Stimulated activated CD4-positive, alpha-beta T cell treated with anti-CD3 and anti-CD28 coated beads, Interleukin-15, amount 100 ng/mL, for 24 hours (primary cell): ENCODE measurements at regions not wholly inside any gene's neighbourhood (a gene's known extent, or its start where the extent isn't known, plus 50 kb on each side); places are given as distances from the start of the nearest gene placed in this dataset.
"Not testable (repeated sequence)": the region's sequence is repeated elsewhere in the genome, so short reads cannot be mapped to it uniquely, and the experiment has no call there.

Experiments
- DNase-seq: peaks from one replicate; pipeline ENCODE4 v3.0.0-alpha.2; 2020

GRCh38 chr10:33489501-33490176 is 155.2 kb upstream of the NRP1 start:
- DNase-seq, result no peak

GRCh38 chr10:33487014-33487776 is 152.7 kb upstream of the NRP1 start:
- DNase-seq, result no peak

- no peak for DNase-seq
These were observed 150.8 kb upstream of the NRP1 start for GRCh38 chr10:33485276-33485675.

- no peak for DNase-seq
These were observed 150.3 kb upstream of the NRP1 start for GRCh38 chr10:33484787-33485186.

- no peak for DNase-seq
These were observed 149.3 kb upstream of the NRP1 start for GRCh38 chr10:33483816-33484190.

GRCh38 chr10:33483124-33483815 is 148.8 kb upstream of the NRP1 start:
- DNase-seq, result no peak

- no peak for DNase-seq
These were observed 148.0 kb upstream of the NRP1 start for GRCh38 chr10:33482486-33482885.

- DNase-seq, result no peak
These were observed 146.7 kb upstream of the NRP1 start for GRCh38 chr10:33481184-33481583.

GRCh38 chr10:33480417-33480816 is 145.9 kb upstream of the NRP1 start:
- not testable (repeated sequence) for DNase-seq

- no peak for DNase-seq
These were observed 144.2 kb upstream of the NRP1 start for GRCh38 chr10:33478675-33479125.

- DNase-seq, result no peak
These were observed 143.7 kb upstream of the NRP1 start for GRCh38 chr10:33478089-33478674.

GRCh38 chr10:33477291-33478088 is 143.0 kb upstream of the NRP1 start:
- DNase-seq, result no peak

GRCh38 chr10:33476757-33477273 is 142.3 kb upstream of the NRP1 start:
- no peak for DNase-seq

GRCh38 chr10:33473688-33474087 is 139.2 kb upstream of the NRP1 start:
- no peak for DNase-seq

- not testable (repeated sequence) for DNase-seq
These were observed 133.5 kb upstream of the NRP1 start for GRCh38 chr10:33468006-33468405.

GRCh38 chr10:33465747-33466146 is 131.3 kb upstream of the NRP1 start:
- no peak for DNase-seq

GRCh38 chr10:33463011-33463410 is 128.5 kb upstream of the NRP1 start:
- DNase-seq, result no peak

- no peak for DNase-seq
These were observed 126.8 kb upstream of the NRP1 start for GRCh38 chr10:33461295-33461640.

GRCh38 chr10:33460505-33461294 is 126.2 kb upstream of the NRP1 start:
- no peak for DNase-seq

- no peak for DNase-seq
These were observed 125.1 kb upstream of the NRP1 start for GRCh38 chr10:33459602-33460001.

- DNase-seq, result no peak
These were observed 120.6 kb upstream of the NRP1 start for GRCh38 chr10:33455029-33455428.

GRCh38 chr10:33454554-33454953 is 120.1 kb upstream of the NRP1 start:
- no peak for DNase-seq
